ENCODE measurements at regions not wholly inside any gene's neighbourhood (a gene's known extent, or its start where the extent isn't known, plus 50 kb on each side); places are given as distances from the start of the nearest gene placed in this dataset.

DNA sequence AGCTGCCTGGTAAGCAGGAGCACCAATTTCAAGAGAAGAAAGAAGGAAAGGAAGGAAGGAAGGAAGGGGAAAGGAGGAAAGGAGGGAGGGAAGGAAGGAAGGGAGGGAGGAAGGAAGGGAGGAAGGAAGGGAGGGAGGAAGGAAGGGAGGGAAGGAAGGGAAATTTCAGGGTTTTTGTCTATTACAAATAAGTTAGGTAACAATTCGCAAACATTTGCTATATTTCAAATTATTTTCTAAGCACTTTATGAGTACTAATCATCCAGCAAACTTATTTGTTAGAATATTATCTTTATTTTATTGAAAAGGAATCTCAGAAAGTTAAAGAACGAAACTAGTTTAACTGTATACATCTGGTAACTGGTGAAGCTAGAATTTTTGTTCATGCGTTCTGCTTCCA, 921.7 kb downstream of the TBL1XR1 start:
- no peak overlapping the region for H3K4me3 Mint-ChIP-seq
- ChIA-PET POLR2A (no interaction called here), CTCF (no interaction called here)
- DNase-seq (ENCODE audit: low spot score) (no peak), ATAC-seq (no peak)
- peaks cover 7% of the 10 kb centered on the region for H3K9me3 Mint-ChIP-seq
- no peak overlapping the region for H3K27ac Mint-ChIP-seq
- no peak for TF ChIP-seq NFYB (CRISPR knock-in tag; conservative IDR thresholded peaks at IDR 0.05; ENCODE audit: low read depth)
- TF ChIP-seq, protein P1, sequence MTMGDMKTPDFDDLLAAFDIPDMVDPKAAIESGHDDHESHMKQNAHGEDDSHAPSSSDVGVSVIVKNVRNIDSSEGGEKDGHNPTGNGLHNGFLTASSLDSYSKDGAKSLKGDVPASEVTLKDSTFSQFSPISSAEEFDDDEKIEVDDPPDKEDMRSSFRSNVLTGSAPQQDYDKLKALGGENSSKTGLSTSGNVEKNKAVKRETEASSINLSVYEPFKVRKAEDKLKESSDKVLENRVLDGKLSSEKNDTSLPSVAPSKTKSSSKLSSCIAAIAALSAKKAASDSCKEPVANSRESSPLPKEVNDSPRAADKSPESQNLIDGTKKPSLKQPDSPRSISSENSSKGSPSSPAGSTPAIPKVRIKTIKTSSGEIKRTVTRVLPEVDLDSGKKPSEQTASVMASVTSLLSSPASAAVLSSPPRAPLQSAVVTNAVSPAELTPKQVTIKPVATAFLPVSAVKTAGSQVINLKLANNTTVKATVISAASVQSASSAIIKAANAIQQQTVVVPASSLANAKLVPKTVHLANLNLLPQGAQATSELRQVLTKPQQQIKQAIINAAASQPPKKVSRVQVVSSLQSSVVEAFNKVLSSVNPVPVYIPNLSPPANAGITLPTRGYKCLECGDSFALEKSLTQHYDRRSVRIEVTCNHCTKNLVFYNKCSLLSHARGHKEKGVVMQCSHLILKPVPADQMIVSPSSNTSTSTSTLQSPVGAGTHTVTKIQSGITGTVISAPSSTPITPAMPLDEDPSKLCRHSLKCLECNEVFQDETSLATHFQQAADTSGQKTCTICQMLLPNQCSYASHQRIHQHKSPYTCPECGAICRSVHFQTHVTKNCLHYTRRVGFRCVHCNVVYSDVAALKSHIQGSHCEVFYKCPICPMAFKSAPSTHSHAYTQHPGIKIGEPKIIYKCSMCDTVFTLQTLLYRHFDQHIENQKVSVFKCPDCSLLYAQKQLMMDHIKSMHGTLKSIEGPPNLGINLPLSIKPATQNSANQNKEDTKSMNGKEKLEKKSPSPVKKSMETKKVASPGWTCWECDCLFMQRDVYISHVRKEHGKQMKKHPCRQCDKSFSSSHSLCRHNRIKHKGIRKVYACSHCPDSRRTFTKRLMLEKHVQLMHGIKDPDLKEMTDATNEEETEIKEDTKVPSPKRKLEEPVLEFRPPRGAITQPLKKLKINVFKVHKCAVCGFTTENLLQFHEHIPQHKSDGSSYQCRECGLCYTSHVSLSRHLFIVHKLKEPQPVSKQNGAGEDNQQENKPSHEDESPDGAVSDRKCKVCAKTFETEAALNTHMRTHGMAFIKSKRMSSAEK (CRISPR knock-in tag; IDR thresholded peaks at IDR 0.05; ENCODE audit: borderline replicate concordance): no peak
- TF ChIP-seq, protein P2, sequence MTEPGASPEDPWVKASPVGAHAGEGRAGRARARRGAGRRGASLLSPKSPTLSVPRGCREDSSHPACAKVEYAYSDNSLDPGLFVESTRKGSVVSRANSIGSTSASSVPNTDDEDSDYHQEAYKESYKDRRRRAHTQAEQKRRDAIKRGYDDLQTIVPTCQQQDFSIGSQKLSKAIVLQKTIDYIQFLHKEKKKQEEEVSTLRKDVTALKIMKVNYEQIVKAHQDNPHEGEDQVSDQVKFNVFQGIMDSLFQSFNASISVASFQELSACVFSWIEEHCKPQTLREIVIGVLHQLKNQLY (CRISPR knock-in tag; IDR thresholded peaks at IDR 0.05): no peak
- TF ChIP-seq SP1 (CRISPR knock-in tag; conservative IDR thresholded peaks at IDR 0.05): no peak
- no peak for TF ChIP-seq CREM (CRISPR knock-in tag; IDR thresholded peaks at IDR 0.05)
- TF ChIP-seq, protein P3, sequence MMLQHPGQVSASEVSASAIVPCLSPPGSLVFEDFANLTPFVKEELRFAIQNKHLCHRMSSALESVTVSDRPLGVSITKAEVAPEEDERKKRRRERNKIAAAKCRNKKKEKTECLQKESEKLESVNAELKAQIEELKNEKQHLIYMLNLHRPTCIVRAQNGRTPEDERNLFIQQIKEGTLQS (CRISPR knock-in tag; conservative IDR thresholded peaks at IDR 0.05): no peak
- TF ChIP-seq, protein P4, sequence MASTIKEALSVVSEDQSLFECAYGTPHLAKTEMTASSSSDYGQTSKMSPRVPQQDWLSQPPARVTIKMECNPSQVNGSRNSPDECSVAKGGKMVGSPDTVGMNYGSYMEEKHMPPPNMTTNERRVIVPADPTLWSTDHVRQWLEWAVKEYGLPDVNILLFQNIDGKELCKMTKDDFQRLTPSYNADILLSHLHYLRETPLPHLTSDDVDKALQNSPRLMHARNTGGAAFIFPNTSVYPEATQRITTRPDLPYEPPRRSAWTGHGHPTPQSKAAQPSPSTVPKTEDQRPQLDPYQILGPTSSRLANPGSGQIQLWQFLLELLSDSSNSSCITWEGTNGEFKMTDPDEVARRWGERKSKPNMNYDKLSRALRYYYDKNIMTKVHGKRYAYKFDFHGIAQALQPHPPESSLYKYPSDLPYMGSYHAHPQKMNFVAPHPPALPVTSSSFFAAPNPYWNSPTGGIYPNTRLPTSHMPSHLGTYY (CRISPR knock-in tag; IDR thresholded peaks at IDR 0.05): no peak
- TF ChIP-seq SOX15 (CRISPR knock-in tag; IDR thresholded peaks at IDR 0.05): no peak
- TF ChIP-seq ZNF317 (CRISPR knock-in tag; IDR thresholded peaks at IDR 0.05; ENCODE audit: borderline replicate concordance, low read depth): no peak
- TF ChIP-seq, protein P5, sequence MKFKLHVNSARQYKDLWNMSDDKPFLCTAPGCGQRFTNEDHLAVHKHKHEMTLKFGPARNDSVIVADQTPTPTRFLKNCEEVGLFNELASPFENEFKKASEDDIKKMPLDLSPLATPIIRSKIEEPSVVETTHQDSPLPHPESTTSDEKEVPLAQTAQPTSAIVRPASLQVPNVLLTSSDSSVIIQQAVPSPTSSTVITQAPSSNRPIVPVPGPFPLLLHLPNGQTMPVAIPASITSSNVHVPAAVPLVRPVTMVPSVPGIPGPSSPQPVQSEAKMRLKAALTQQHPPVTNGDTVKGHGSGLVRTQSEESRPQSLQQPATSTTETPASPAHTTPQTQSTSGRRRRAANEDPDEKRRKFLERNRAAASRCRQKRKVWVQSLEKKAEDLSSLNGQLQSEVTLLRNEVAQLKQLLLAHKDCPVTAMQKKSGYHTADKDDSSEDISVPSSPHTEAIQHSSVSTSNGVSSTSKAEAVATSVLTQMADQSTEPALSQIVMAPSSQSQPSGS (CRISPR knock-in tag; IDR thresholded peaks at IDR 0.05; ENCODE audit: borderline replicate concordance, low read depth): no peak
- no peak for TF ChIP-seq GTF2I (CRISPR knock-in tag; conservative IDR thresholded peaks at IDR 0.05)
- no peak for TF ChIP-seq FOXK1 (CRISPR knock-in tag; IDR thresholded peaks at IDR 0.05)
- no peak for TF ChIP-seq TCF7 (CRISPR knock-in tag; IDR thresholded peaks at IDR 0.05; ENCODE audit: low read depth)
- no peak for TF ChIP-seq ZNF671 (CRISPR knock-in tag; IDR thresholded peaks at IDR 0.05)
- no peak for TF ChIP-seq IRF2 (CRISPR knock-in tag; IDR thresholded peaks at IDR 0.05; ENCODE audit: borderline replicate concordance, low read depth)
- TF ChIP-seq NFE2L1 (CRISPR knock-in tag; IDR thresholded peaks at IDR 0.05): no peak
- TF ChIP-seq, protein P6, sequence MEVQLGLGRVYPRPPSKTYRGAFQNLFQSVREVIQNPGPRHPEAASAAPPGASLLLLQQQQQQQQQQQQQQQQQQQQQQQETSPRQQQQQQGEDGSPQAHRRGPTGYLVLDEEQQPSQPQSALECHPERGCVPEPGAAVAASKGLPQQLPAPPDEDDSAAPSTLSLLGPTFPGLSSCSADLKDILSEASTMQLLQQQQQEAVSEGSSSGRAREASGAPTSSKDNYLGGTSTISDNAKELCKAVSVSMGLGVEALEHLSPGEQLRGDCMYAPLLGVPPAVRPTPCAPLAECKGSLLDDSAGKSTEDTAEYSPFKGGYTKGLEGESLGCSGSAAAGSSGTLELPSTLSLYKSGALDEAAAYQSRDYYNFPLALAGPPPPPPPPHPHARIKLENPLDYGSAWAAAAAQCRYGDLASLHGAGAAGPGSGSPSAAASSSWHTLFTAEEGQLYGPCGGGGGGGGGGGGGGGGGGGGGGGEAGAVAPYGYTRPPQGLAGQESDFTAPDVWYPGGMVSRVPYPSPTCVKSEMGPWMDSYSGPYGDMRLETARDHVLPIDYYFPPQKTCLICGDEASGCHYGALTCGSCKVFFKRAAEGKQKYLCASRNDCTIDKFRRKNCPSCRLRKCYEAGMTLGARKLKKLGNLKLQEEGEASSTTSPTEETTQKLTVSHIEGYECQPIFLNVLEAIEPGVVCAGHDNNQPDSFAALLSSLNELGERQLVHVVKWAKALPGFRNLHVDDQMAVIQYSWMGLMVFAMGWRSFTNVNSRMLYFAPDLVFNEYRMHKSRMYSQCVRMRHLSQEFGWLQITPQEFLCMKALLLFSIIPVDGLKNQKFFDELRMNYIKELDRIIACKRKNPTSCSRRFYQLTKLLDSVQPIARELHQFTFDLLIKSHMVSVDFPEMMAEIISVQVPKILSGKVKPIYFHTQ (CRISPR knock-in tag; IDR thresholded peaks at IDR 0.05): no peak
- TF ChIP-seq, protein P7, sequence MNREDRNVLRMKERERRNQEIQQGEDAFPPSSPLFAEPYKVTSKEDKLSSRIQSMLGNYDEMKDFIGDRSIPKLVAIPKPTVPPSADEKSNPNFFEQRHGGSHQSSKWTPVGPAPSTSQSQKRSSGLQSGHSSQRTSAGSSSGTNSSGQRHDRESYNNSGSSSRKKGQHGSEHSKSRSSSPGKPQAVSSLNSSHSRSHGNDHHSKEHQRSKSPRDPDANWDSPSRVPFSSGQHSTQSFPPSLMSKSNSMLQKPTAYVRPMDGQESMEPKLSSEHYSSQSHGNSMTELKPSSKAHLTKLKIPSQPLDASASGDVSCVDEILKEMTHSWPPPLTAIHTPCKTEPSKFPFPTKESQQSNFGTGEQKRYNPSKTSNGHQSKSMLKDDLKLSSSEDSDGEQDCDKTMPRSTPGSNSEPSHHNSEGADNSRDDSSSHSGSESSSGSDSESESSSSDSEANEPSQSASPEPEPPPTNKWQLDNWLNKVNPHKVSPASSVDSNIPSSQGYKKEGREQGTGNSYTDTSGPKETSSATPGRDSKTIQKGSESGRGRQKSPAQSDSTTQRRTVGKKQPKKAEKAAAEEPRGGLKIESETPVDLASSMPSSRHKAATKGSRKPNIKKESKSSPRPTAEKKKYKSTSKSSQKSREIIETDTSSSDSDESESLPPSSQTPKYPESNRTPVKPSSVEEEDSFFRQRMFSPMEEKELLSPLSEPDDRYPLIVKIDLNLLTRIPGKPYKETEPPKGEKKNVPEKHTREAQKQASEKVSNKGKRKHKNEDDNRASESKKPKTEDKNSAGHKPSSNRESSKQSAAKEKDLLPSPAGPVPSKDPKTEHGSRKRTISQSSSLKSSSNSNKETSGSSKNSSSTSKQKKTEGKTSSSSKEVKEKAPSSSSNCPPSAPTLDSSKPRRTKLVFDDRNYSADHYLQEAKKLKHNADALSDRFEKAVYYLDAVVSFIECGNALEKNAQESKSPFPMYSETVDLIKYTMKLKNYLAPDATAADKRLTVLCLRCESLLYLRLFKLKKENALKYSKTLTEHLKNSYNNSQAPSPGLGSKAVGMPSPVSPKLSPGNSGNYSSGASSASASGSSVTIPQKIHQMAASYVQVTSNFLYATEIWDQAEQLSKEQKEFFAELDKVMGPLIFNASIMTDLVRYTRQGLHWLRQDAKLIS (CRISPR knock-in tag; IDR thresholded peaks at IDR 0.05; ENCODE audit: borderline replicate concordance): no peak
- TF ChIP-seq PRRX2 (CRISPR knock-in tag; IDR thresholded peaks at IDR 0.05): no peak
- no peak for TF ChIP-seq TEAD4 (CRISPR knock-in tag; IDR thresholded peaks at IDR 0.05)
- no peaks in the 10 kb centered on the region; the same call in 1 of the 2 replicates for H3K27me3 Mint-ChIP-seq (ENCODE audit: low read depth)
- peaks cover 4% of the 10 kb centered on the region for H3K36me3 Mint-ChIP-seq
- H3K4me1 Mint-ChIP-seq: peaks cover 20% of the 10 kb centered on the region

Measured in WTC11 (cell line).